ENCODE measurements at regions not wholly inside any gene's neighbourhood (a gene's known extent, or its start where the extent isn't known, plus 50 kb on each side); places are given as distances from the start of the nearest gene placed in this dataset.

DNA sequence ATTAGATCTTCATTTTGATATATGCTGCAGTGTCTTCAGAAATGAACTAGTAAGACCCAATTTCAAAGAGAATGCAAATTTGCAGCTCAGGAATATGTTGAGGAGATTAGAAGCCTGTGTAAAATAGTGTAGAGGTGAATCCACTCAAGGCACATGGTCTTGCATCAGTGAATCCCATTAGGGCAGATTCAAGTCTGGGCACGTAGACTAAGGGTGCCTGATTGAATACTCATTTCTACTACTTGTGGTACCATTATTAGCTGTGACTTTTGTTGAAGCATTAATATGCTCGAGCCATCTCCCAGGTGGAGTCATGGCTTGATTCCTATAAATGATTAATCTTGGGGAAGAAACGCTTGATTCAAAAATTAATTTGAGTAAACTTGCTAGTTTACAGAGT is 129.4 kb downstream of the AKAP11 start:
- Histone ChIP-seq H2BK12ac (ENCODE audit: low read depth, low read length) (no peak overlapping the region), H3K36me3 (ENCODE audit: control insufficient read depth in 2 of 4, insufficient read depth in 4 of 4, low read length in 3 of 4) (no peaks in the 10 kb centered on the region; a peak in 1 of 8 replicates), H3K56ac (replicated peaks; ENCODE audit: insufficient read length, low read depth, low read length) (no peak overlapping the region), H3K4me2 (ENCODE audit: insufficient read depth in 1 of 2, low read depth in 2 of 2, low read length in 2 of 2) (no peak overlapping the region), H3K27ac (ENCODE audit: low read depth, low read length) (no peak overlapping the region), H4K5ac (ENCODE audit: insufficient read length, low read depth, low read length) (no peak overlapping the region), H3K4me3 (ENCODE audit: extremely low read depth in 1 of 4, insufficient read depth in 2 of 4, low read depth in 3 of 4, low read length in 4 of 4) (no peak overlapping the region), H4K20me1 (replicated peaks in 1 of 2; ENCODE audit: control insufficient read depth in 1 of 2, insufficient read depth in 2 of 2, low read length in 2 of 2) (no peaks in the 10 kb centered on the region), H3K27me3 (replicated peaks in 1 of 4; ENCODE audit: control insufficient read depth in 3 of 4, extremely low read depth in 1 of 4, insufficient read depth in 3 of 4, low read length in 3 of 4) (no peaks in the 10 kb centered on the region), H4K8ac (ENCODE audit: extremely low read depth, insufficient read depth, low read length) (no peak overlapping the region), H2AFZ (ENCODE audit: low read length) (no peak overlapping the region), H3K23me2 (ENCODE audit: low read depth, low read length) (no peaks in the 10 kb centered on the region), H3K14ac (ENCODE audit: insufficient read length) (no peak overlapping the region), H3K23ac (ENCODE audit: insufficient read length) (no peak overlapping the region), H2BK15ac (ENCODE audit: low read length) (no peak overlapping the region), H2BK120ac (replicated peaks; ENCODE audit: low read depth, low read length) (no peak overlapping the region), H2BK5ac (ENCODE audit: low read depth, low read length) (no peak overlapping the region), H3K4ac (replicated peaks; ENCODE audit: insufficient read length, low read depth, low read length) (no peak overlapping the region), H3K79me2 (ENCODE audit: control insufficient read depth in 1 of 2, insufficient read depth in 2 of 2, low read length in 2 of 2) (no peaks in the 10 kb centered on the region), H3K9ac (replicated peaks in 1 of 4; ENCODE audit: extremely low read depth in 1 of 4, low read depth in 3 of 4, low read length in 3 of 4) (no peak overlapping the region), H2AK5ac (ENCODE audit: low read depth, low read length) (no peak overlapping the region), H3K9me3 (ENCODE audit: insufficient read depth in 2 of 2, low read depth in 1 of 2, low read length in 1 of 2) (no peaks in the 10 kb centered on the region; a peak in 1 of 4 replicates), H3K79me1 (ENCODE audit: low read depth, low read length) (no peaks in the 10 kb centered on the region), H4K91ac (replicated peaks; ENCODE audit: insufficient read length, low read length) (no peak overlapping the region), H3K4me1 (replicated peaks in 1 of 4; ENCODE audit: control insufficient read depth in 3 of 4, insufficient read depth in 4 of 4, low read length in 3 of 4) (no peaks in the 10 kb centered on the region), H2BK20ac (ENCODE audit: low read length) (no peak overlapping the region), H3K18ac (ENCODE audit: extremely low read depth, low read length) (no peak overlapping the region)
- no peak for FAIRE-seq
- no peak for DNase-seq (ENCODE audit: low read depth in 1 of 2, low spot score in 2 of 2)
- ChIA-PET CTCF (ENCODE audit: partially characterized antibody) (no interaction called here), POLR2A (ENCODE audit: partially characterized antibody) (no interaction called here)
- WGBS, 2 experiments (ENCODE audit: extremely low coverage in 1 of 2, insufficient coverage in 1 of 2, insufficient read length in 1 of 2, insufficient replicate concordance in 2 of 2, low coverage in 1 of 2, low lambda C conversion rate in 2 of 2, missing lambda C conversion rate in 1 of 2): 91% methylated on average over 3 of the region's 3 CpGs; no CpG with 5 or more reads in 1 of the 2 experiments
- TF ChIP-seq CTBP2 (IDR thresholded peaks at IDR 0.05; ENCODE audit: borderline replicate concordance, insufficient read depth, insufficient read length, low read length): no peak
- no peak for TF ChIP-seq RNF2 (IDR thresholded peaks at IDR 0.05; ENCODE audit: borderline replicate concordance, low read depth, low read length, missing control alignments, poor library complexity, severe bottlenecking)
- TF ChIP-seq, protein P1, sequence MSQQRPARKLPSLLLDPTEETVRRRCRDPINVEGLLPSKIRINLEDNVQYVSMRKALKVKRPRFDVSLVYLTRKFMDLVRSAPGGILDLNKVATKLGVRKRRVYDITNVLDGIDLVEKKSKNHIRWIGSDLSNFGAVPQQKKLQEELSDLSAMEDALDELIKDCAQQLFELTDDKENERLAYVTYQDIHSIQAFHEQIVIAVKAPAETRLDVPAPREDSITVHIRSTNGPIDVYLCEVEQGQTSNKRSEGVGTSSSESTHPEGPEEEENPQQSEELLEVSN (IDR thresholded peaks at IDR 0.05): no peak
- TF ChIP-seq PHF8 (conservative IDR thresholded peaks at IDR 0.05; ENCODE audit: low read depth, low read length): no peak
- TF ChIP-seq GTF2F1 (IDR thresholded peaks at IDR 0.05; ENCODE audit: borderline replicate concordance, low read depth, low read length): no peak
- no peak for TF ChIP-seq KDM4A (IDR thresholded peaks at IDR 0.05; ENCODE audit: low read depth, low read length, severe bottlenecking)
- TF ChIP-seq EP300 (IDR thresholded peaks at IDR 0.05; ENCODE audit: borderline replicate concordance in 1 of 2, low read depth in 2 of 2, low read length in 2 of 2): no peak
- no peak for TF ChIP-seq CREB1 (IDR thresholded peaks at IDR 0.05)
- no peak for TF ChIP-seq TBP (IDR thresholded peaks at IDR 0.05; ENCODE audit: low read depth, low read length)
- TF ChIP-seq, protein P2, sequence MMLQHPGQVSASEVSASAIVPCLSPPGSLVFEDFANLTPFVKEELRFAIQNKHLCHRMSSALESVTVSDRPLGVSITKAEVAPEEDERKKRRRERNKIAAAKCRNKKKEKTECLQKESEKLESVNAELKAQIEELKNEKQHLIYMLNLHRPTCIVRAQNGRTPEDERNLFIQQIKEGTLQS (IDR thresholded peaks at IDR 0.05; ENCODE audit: insufficient read depth, low read depth, low read length): no peak
- no peak for TF ChIP-seq GABPA (IDR thresholded peaks at IDR 0.05; ENCODE audit: borderline replicate concordance, insufficient read depth, low read length)
- no peak for TF ChIP-seq ZNF274 (IDR thresholded peaks at IDR 0.05; ENCODE audit: borderline replicate concordance, extremely low read depth, low read length)

All from H1 (cell line).